ENCODE measurements at regions not wholly inside any gene's neighbourhood (a gene's known extent, or its start where the extent isn't known, plus 50 kb on each side); places are given as distances from the start of the nearest gene placed in this dataset.

GRCh38 chr1:82185084-82185483 is 384.4 kb downstream of the ADGRL2 start:
- no peak overlapping the region for H3K27ac ChIP-seq (ENCODE audit: low read depth, low read length, severe bottlenecking)
- WGBS, 2 experiments (ENCODE audit: insufficient coverage in 2 of 2), result 83 to 94% methylated on average over 1 to 2 of the region's 3 CpGs
- H3K9me3 ChIP-seq (ENCODE audit: control insufficient read depth, low read length), result no peaks in the 10 kb centered on the region
- no peaks in the 10 kb centered on the region for H3K4me1 ChIP-seq (ENCODE audit: control insufficient read depth, insufficient read depth, low read length, poor library complexity, severe bottlenecking)
- no peaks in the 10 kb centered on the region for H3K36me3 ChIP-seq (ENCODE audit: control insufficient read depth, insufficient read depth, low read length)
- H3K4me3 ChIP-seq (ENCODE audit: extremely low read depth, insufficient read depth, low read length, poor library complexity, severe bottlenecking), result no peak overlapping the region

GRCh38 chr1:82181846-82182245 is 381.1 kb downstream of the ADGRL2 start:
- Histone ChIP-seq H3K27ac (ENCODE audit: low read depth, low read length, severe bottlenecking) (no peak overlapping the region), H3K9me3 (ENCODE audit: control insufficient read depth, low read length) (no peaks in the 10 kb centered on the region), H3K4me3 (ENCODE audit: extremely low read depth, insufficient read depth, low read length, poor library complexity, severe bottlenecking) (no peak overlapping the region), H3K4me1 (ENCODE audit: control insufficient read depth, insufficient read depth, low read length, poor library complexity, severe bottlenecking) (no peaks in the 10 kb centered on the region), H3K36me3 (ENCODE audit: control insufficient read depth, insufficient read depth, low read length) (no peaks in the 10 kb centered on the region)
- no CpG with 5 or more reads among the region's 1 CpG for WGBS, 2 experiments (ENCODE audit: insufficient coverage in 2 of 2)

DNA sequence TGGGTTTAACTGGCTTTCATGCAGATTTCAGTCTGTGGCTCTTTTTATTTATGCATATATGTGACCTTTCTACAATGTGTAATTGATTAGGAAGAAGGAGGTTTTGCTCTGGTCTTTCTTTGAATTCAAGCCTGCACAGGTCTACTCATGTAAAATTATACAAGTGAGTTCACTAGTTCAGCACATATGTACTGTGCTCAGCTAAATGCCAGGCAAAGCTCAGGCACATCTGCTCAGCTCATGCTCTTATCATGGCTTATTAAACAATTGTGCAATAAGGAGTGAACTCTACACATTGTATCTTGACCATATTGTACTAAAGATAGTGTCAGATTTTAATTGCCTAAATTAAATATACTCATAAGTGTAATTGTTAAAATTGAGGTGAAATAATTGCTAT is 378.4 kb downstream of the ADGRL2 start:
- H3K4me3 ChIP-seq (ENCODE audit: extremely low read depth, insufficient read depth, low read length, poor library complexity, severe bottlenecking), result no peak overlapping the region
- no peaks in the 10 kb centered on the region for H3K36me3 ChIP-seq (ENCODE audit: control insufficient read depth, insufficient read depth, low read length)
- no peaks in the 10 kb centered on the region for H3K4me1 ChIP-seq (ENCODE audit: control insufficient read depth, insufficient read depth, low read length, poor library complexity, severe bottlenecking)
- H3K27ac ChIP-seq (ENCODE audit: low read depth, low read length, severe bottlenecking), result no peak overlapping the region
- H3K9me3 ChIP-seq (ENCODE audit: control insufficient read depth, low read length), result no peaks in the 10 kb centered on the region

DNA sequence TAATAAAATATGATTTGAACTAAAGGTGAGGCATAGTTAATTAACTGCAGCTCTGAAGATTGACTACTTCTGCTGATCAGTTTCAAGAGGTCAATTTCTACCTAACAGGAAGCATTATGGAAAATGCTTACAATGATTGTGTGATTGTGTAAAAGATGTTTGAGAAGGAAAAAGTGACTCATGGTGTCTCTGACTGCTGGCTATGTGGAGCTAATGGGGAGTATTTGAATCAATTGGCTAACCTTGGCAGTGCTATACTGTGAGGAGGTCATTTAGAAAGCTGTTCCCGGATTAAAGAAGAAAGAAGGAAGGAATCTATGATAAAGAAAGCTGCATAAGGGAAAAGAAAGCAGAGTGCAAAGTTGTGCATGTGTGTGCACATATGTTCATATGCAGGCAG is 376.5 kb downstream of the ADGRL2 start:
- Histone ChIP-seq H3K36me3 (ENCODE audit: control insufficient read depth, insufficient read depth, low read length) (no peaks in the 10 kb centered on the region), H3K4me3 (ENCODE audit: extremely low read depth, insufficient read depth, low read length, poor library complexity, severe bottlenecking) (no peak overlapping the region), H3K9me3 (ENCODE audit: control insufficient read depth, low read length) (no peaks in the 10 kb centered on the region), H3K4me1 (ENCODE audit: control insufficient read depth, insufficient read depth, low read length, poor library complexity, severe bottlenecking) (no peaks in the 10 kb centered on the region), H3K27ac (ENCODE audit: low read depth, low read length, severe bottlenecking) (no peak overlapping the region)
- WGBS, 2 experiments (ENCODE audit: insufficient coverage in 2 of 2), result 91 to 100% methylated on average over 1 of the region's 1 CpG

DNA sequence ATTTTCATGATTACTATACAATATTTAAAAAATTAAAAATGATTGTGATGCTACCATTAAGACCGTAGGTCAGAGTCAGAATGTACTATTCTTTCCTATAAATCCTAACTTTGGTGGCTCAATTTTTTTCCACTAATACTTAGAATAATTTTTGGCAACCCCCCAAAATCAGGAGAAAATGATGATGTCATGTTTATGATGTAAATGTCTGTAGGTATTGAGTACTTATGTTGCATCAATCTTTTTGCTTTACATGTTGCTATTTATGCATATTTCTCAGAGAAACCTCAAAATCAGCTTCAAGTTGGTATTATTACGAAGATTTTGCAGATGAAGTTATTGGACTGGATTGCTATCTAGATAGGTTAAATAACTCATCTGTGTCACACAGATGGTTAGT is 371.2 kb downstream of the ADGRL2 start:
- no peak overlapping the region for H3K27ac ChIP-seq (ENCODE audit: low read depth, low read length, severe bottlenecking)

DNA sequence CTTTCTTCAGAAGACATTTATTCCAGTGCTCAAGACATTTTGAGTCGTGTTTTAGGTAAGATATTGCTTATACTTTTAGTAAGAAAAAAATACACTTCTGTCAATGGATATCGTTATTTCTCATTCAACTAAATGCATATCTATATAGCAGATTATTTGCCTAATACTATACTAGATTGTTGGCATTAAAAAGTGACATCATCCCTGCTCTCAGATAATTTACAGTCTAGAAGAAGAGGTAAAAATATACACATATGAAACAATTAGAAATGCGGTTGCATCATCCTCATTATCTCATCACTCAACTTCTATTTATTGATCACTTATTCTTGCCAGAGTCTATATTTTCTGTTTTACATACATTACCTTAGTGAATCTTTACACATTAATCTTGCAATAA is 367.7 kb downstream of the ADGRL2 start:
- no peaks in the 10 kb centered on the region for H3K4me1 ChIP-seq (ENCODE audit: control insufficient read depth, insufficient read depth, low read length, poor library complexity, severe bottlenecking)
- no CpG with 5 or more reads among the region's 3 CpGs for WGBS, 2 experiments (ENCODE audit: insufficient coverage in 2 of 2)
- H3K9me3 ChIP-seq (ENCODE audit: control insufficient read depth, low read length), result no peaks in the 10 kb centered on the region
- no peak overlapping the region for H3K4me3 ChIP-seq (ENCODE audit: extremely low read depth, insufficient read depth, low read length, poor library complexity, severe bottlenecking)
- no peaks in the 10 kb centered on the region for H3K36me3 ChIP-seq (ENCODE audit: control insufficient read depth, insufficient read depth, low read length)
- H3K27ac ChIP-seq (ENCODE audit: low read depth, low read length, severe bottlenecking), result no peak overlapping the region

More for the DNA sequence above, 371.2 kb downstream of the ADGRL2 start:
- Histone ChIP-seq H3K4me1 (ENCODE audit: control insufficient read depth, insufficient read depth, low read length, poor library complexity, severe bottlenecking) (no peaks in the 10 kb centered on the region), H3K9me3 (ENCODE audit: control insufficient read depth, low read length) (no peaks in the 10 kb centered on the region), H3K36me3 (ENCODE audit: control insufficient read depth, insufficient read depth, low read length) (no peaks in the 10 kb centered on the region), H3K4me3 (ENCODE audit: extremely low read depth, insufficient read depth, low read length, poor library complexity, severe bottlenecking) (no peak overlapping the region)
- 60% methylated on average over 1 of the region's 2 CpGs; no CpG with 5 or more reads in 1 of the 2 experiments for WGBS, 2 experiments (ENCODE audit: insufficient coverage in 2 of 2)

GRCh38 chr1:82165304-82165703 is 364.6 kb downstream of the ADGRL2 start:
- 96 to 100% methylated on average over 2 to 3 of the region's 3 CpGs for WGBS, 2 experiments (ENCODE audit: insufficient coverage in 2 of 2)
- Histone ChIP-seq H3K9me3 (ENCODE audit: control insufficient read depth, low read length) (no peaks in the 10 kb centered on the region), H3K27ac (ENCODE audit: low read depth, low read length, severe bottlenecking) (no peak overlapping the region), H3K4me3 (ENCODE audit: extremely low read depth, insufficient read depth, low read length, poor library complexity, severe bottlenecking) (no peak overlapping the region), H3K4me1 (ENCODE audit: control insufficient read depth, insufficient read depth, low read length, poor library complexity, severe bottlenecking) (no peaks in the 10 kb centered on the region), H3K36me3 (ENCODE audit: control insufficient read depth, insufficient read depth, low read length) (no peaks in the 10 kb centered on the region)

DNA sequence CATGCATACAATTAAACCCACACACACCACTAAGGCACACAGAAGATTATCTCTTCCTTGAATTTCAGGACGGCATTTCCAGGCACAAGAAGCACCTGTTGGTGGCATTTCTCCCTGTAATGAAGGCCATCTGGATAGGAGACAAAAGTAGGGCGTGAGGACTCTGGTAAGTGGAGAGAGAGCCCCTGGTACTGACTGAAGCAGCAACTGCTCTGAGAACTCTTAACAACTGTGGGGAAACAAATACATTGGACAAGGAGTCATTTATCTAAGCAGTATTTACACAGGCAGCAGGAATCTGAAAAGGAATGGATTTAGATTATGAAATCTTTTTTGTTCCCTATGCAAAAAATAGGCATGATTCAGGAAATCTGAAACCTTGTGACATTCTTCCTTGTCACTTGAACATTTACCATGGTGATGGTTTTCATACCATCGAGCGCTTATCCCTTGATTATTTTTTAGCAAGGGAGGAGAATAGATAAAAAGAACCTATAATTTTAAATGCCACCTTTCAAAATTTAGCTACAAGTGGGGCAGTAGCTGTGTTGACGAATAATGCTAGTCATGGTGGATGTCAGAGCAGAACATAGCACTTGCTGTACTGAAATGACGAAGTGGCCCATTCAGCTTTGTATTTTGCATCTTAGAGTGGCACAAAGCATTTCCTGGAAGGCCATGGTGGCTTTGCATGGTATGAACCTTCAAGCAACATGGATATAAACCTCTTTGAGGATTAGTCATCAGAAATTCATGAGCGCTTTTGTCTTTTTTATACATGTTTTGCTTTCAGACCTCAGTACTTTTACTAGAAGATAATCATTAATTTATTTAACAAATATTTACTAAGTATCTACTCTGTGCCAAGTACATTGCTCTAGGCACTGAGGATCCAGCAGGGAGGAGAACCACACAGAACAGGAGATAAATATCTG is 362.0 kb downstream of the ADGRL2 start:
- Histone ChIP-seq H3K27ac (ENCODE audit: low read depth, low read length, severe bottlenecking) (no peak overlapping the region), H3K4me1 (ENCODE audit: control insufficient read depth, insufficient read depth, low read length, poor library complexity, severe bottlenecking) (no peaks in the 10 kb centered on the region), H3K9me3 (ENCODE audit: control insufficient read depth, low read length) (no peaks in the 10 kb centered on the region), H3K4me3 (ENCODE audit: extremely low read depth, insufficient read depth, low read length, poor library complexity, severe bottlenecking) (no peak overlapping the region), H3K36me3 (ENCODE audit: control insufficient read depth, insufficient read depth, low read length) (no peaks in the 10 kb centered on the region)
- WGBS, 2 experiments (ENCODE audit: insufficient coverage in 2 of 2), result 88 to 93% methylated on average over 3 to 4 of the region's 7 CpGs

DNA sequence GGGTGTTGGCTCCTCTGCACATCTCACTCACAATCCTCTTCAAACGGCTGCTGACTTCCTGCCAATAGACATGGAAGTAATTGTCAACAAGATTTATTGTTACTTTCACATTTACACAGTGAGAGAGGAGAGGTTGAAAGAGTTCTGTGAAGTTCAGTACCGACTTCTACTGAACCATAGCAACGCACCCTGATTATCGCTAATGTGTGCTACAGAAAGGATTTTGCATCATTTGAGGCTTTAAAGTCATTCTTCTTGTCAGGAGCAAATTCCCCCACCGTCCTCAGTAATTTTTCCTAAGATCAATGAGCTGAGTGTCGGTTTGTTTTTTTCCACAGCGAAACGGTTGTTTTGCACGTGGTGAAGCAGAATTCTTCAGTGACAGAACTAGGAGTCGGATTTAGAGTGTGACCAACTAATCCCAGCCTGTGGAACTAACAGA is 361.0 kb downstream of the ADGRL2 start:
- no peaks in the 10 kb centered on the region for H3K9me3 ChIP-seq (ENCODE audit: control insufficient read depth, low read length)
- peak overlapping the region; percentile 59 for H3K27ac ChIP-seq (ENCODE audit: low read depth, low read length, severe bottlenecking)
- 69 to 93% methylated on average over 7 to 8 of the region's 10 CpGs for WGBS, 2 experiments (ENCODE audit: insufficient coverage in 2 of 2)
- no peaks in the 10 kb centered on the region for H3K4me1 ChIP-seq (ENCODE audit: control insufficient read depth, insufficient read depth, low read length, poor library complexity, severe bottlenecking)
- no peaks in the 10 kb centered on the region for H3K36me3 ChIP-seq (ENCODE audit: control insufficient read depth, insufficient read depth, low read length)
- no peak overlapping the region for H3K4me3 ChIP-seq (ENCODE audit: extremely low read depth, insufficient read depth, low read length, poor library complexity, severe bottlenecking)

GRCh38 chr1:82160903-82161302 is 360.2 kb downstream of the ADGRL2 start:
- Histone ChIP-seq H3K4me1 (ENCODE audit: control insufficient read depth, insufficient read depth, low read length, poor library complexity, severe bottlenecking) (no peaks in the 10 kb centered on the region), H3K9me3 (ENCODE audit: control insufficient read depth, low read length) (no peaks in the 10 kb centered on the region), H3K27ac (ENCODE audit: low read depth, low read length, severe bottlenecking) (no peak overlapping the region), H3K4me3 (ENCODE audit: extremely low read depth, insufficient read depth, low read length, poor library complexity, severe bottlenecking) (no peak overlapping the region), H3K36me3 (ENCODE audit: control insufficient read depth, insufficient read depth, low read length) (no peaks in the 10 kb centered on the region)
- 94 to 100% methylated on average over 2 of the region's 3 CpGs for WGBS, 2 experiments (ENCODE audit: insufficient coverage in 2 of 2)

DNA sequence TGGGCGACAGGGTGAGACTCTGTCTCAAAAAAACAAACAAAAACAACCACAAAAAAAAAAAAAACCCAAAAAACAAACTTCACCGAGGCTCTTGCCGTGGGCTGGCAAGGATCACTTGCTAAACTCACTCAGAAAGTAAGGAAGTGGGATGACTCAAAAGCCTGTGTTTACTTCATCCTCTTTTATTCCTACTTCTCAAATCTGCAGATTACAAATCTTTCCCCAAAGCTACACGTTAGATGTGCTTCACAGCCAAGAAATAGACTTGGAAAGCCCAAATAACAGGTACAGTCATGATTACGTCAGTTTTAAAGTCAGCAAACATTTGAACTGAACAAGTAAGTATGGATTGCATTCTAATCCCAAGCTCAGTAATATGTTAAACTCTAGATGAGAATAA is 359.3 kb downstream of the ADGRL2 start:
- H3K9me3 ChIP-seq (ENCODE audit: control insufficient read depth, low read length), result no peaks in the 10 kb centered on the region
- no peaks in the 10 kb centered on the region for H3K4me1 ChIP-seq (ENCODE audit: control insufficient read depth, insufficient read depth, low read length, poor library complexity, severe bottlenecking)
- H3K4me3 ChIP-seq (ENCODE audit: extremely low read depth, insufficient read depth, low read length, poor library complexity, severe bottlenecking), result no peak overlapping the region
- no peaks in the 10 kb centered on the region for H3K36me3 ChIP-seq (ENCODE audit: control insufficient read depth, insufficient read depth, low read length)
- WGBS, 2 experiments (ENCODE audit: insufficient coverage in 2 of 2), result 93 to 98% methylated on average over 3 to 4 of the region's 5 CpGs
- no peak overlapping the region for H3K27ac ChIP-seq (ENCODE audit: low read depth, low read length, severe bottlenecking)

All from mesodermal cell (in vitro differentiated cells).